NCI-H1436 (cell line): ENCODE measurements at regions not wholly inside any gene's neighbourhood (a gene's known extent, or its start where the extent isn't known, plus 50 kb on each side); places are given as distances from the start of the nearest gene placed in this dataset.

ENCODE experiments used
- DNase-seq: peaks from one replicate; lab custom pipeline; 2025; lab: John Stamatoyannopoulos, UW

GRCh38 chr11:34564406-34564805, 50.8 kb upstream of the ELF5 start:
- DNase-seq: no peak

GRCh38 chr11:34564807-34565241, 51.2 kb upstream of the ELF5 start:
- DNase-seq: no peak

- DNase-seq: no peak
Measured at GRCh38 chr11:34565417-34566207, 52.0 kb upstream of the ELF5 start.

- no peak for DNase-seq
Measured at GRCh38 chr11:34566208-34566551, 52.6 kb upstream of the ELF5 start.

- DNase-seq: no peak
Measured at GRCh38 chr11:34566736-34567135, 53.1 kb upstream of the ELF5 start.

GRCh38 chr11:34567733-34568132, 53.2 kb upstream of the EHF start:
- no peak for DNase-seq

GRCh38 chr11:34570584-34570983, 50.3 kb upstream of the EHF start:
- DNase-seq: peak; percentile 9
